ENCODE measurements at regions not wholly inside any gene's neighbourhood (a gene's known extent, or its start where the extent isn't known, plus 50 kb on each side); places are given as distances from the start of the nearest gene placed in this dataset.

GRCh38 chr2:104531122-104531521 lies 322.8 kb upstream of the POU3F3 start:
- Mint-ChIP-seq H3K27me3 (ENCODE audit: unreplicated experiment) (no peaks in the 10 kb centered on the region), H3K4me1 (ENCODE audit: low read depth, unreplicated experiment) (no peaks in the 10 kb centered on the region), H3K36me3 (ENCODE audit: unreplicated experiment) (no peaks in the 10 kb centered on the region), H3K9me3 (ENCODE audit: unreplicated experiment) (peaks cover 2% of the 10 kb centered on the region), H3K4me3 (ENCODE audit: unreplicated experiment) (no peak overlapping the region), H3K27ac (ENCODE audit: unreplicated experiment) (no peak overlapping the region)
- no peak for TF ChIP-seq CTCF (IDR thresholded peaks at IDR 0.05; ENCODE audit: partially characterized antibody, unreplicated experiment)
- DNase-seq, result no peak

- Mint-ChIP-seq H3K27me3 (ENCODE audit: unreplicated experiment) (no peaks in the 10 kb centered on the region), H3K36me3 (ENCODE audit: unreplicated experiment) (no peaks in the 10 kb centered on the region), H3K9me3 (ENCODE audit: unreplicated experiment) (peaks cover 2% of the 10 kb centered on the region), H3K27ac (ENCODE audit: unreplicated experiment) (no peak overlapping the region), H3K4me3 (ENCODE audit: unreplicated experiment) (no peak overlapping the region), H3K4me1 (ENCODE audit: low read depth, unreplicated experiment) (peaks cover 3% of the 10 kb centered on the region)
- TF ChIP-seq CTCF (IDR thresholded peaks at IDR 0.05; ENCODE audit: partially characterized antibody, unreplicated experiment), result no peak
- no peak for DNase-seq
Measured at GRCh38 chr2:104537116-104537515, 316.8 kb upstream of the POU3F3 start.

- no peak for TF ChIP-seq CTCF (IDR thresholded peaks at IDR 0.05; ENCODE audit: partially characterized antibody, unreplicated experiment)
- Mint-ChIP-seq H3K4me1 (ENCODE audit: low read depth, unreplicated experiment) (peaks cover 3% of the 10 kb centered on the region), H3K27me3 (ENCODE audit: unreplicated experiment) (no peaks in the 10 kb centered on the region), H3K4me3 (ENCODE audit: unreplicated experiment) (no peak overlapping the region), H3K36me3 (ENCODE audit: unreplicated experiment) (no peaks in the 10 kb centered on the region), H3K9me3 (ENCODE audit: unreplicated experiment) (peaks cover 2% of the 10 kb centered on the region), H3K27ac (ENCODE audit: unreplicated experiment) (no peak overlapping the region)
- DNase-seq, result no peak
Measured at GRCh38 chr2:104538077-104538476, 315.8 kb upstream of the POU3F3 start.

GRCh38 chr2:104539649-104540048 lies 314.3 kb upstream of the POU3F3 start:
- no peak for DNase-seq
- no peak for TF ChIP-seq CTCF (IDR thresholded peaks at IDR 0.05; ENCODE audit: partially characterized antibody, unreplicated experiment)
- Mint-ChIP-seq H3K36me3 (ENCODE audit: unreplicated experiment) (no peaks in the 10 kb centered on the region), H3K27ac (ENCODE audit: unreplicated experiment) (no peak overlapping the region), H3K4me1 (ENCODE audit: low read depth, unreplicated experiment) (peaks cover 3% of the 10 kb centered on the region), H3K4me3 (ENCODE audit: unreplicated experiment) (no peak overlapping the region), H3K27me3 (ENCODE audit: unreplicated experiment) (no peaks in the 10 kb centered on the region), H3K9me3 (ENCODE audit: unreplicated experiment) (peaks cover 2% of the 10 kb centered on the region)

- no peaks in the 10 kb centered on the region for H3K9me3 Mint-ChIP-seq (ENCODE audit: unreplicated experiment)
- no peak for DNase-seq
- no peak overlapping the region for H3K4me3 Mint-ChIP-seq (ENCODE audit: unreplicated experiment)
- peaks cover 2% of the 10 kb centered on the region for H3K27me3 Mint-ChIP-seq (ENCODE audit: unreplicated experiment)
- no peak for TF ChIP-seq CTCF (IDR thresholded peaks at IDR 0.05; ENCODE audit: partially characterized antibody, unreplicated experiment)
- H3K4me1 Mint-ChIP-seq (ENCODE audit: low read depth, unreplicated experiment), result peaks cover 3% of the 10 kb centered on the region
- H3K27ac Mint-ChIP-seq (ENCODE audit: unreplicated experiment), result no peak overlapping the region
- no peaks in the 10 kb centered on the region for H3K36me3 Mint-ChIP-seq (ENCODE audit: unreplicated experiment)
Measured at GRCh38 chr2:104545055-104545454, 308.9 kb upstream of the POU3F3 start.

Measured in glutamatergic neuron (in vitro differentiated cells).